ENCODE measurements at regions not wholly inside any gene's neighbourhood (a gene's known extent, or its start where the extent isn't known, plus 50 kb on each side); places are given as distances from the start of the nearest gene placed in this dataset.
A peak's percentile ranks its signal among the peaks of the same experiment; 100 is the strongest.

- Histone ChIP-seq H3K36me3 (ENCODE audit: low read depth, missing control alignments) (no peaks in the 10 kb centered on the region), H3K27ac (no peak overlapping the region), H3K4me3 (no peak overlapping the region), H3K27me3 (no peaks in the 10 kb centered on the region), H3K4me1 (no peaks in the 10 kb centered on the region), H3K9me3 (no peaks in the 10 kb centered on the region)
- intact Hi-C loops (cut with DNase I; ENCODE audit: low total_unique reads) = no loop called here
- TF ChIP-seq CTCF (IDR thresholded peaks at IDR 0.05) (no peak), POLR2A (IDR thresholded peaks at IDR 0.05) (no peak)
- WGBS, 2 donors = 85 to 86% methylated on average over 5 of the region's 5 CpGs
- no peak for DNase-seq
These were observed 144.2 kb downstream of the EFNB2 start for GRCh38 chr13:106391271-106391670.

GRCh38 chr13:106390367-106390766 lies 145.1 kb downstream of the EFNB2 start:
- no peaks in the 10 kb centered on the region for H3K9me3 ChIP-seq
- intact Hi-C loops (cut with DNase I; ENCODE audit: low total_unique reads) = no loop called here
- H3K36me3 ChIP-seq (ENCODE audit: low read depth, missing control alignments) = no peaks in the 10 kb centered on the region
- TF ChIP-seq CTCF (IDR thresholded peaks at IDR 0.05) = no peak
- TF ChIP-seq POLR2A (IDR thresholded peaks at IDR 0.05) = no peak
- no peak for DNase-seq
- H3K27ac ChIP-seq = no peak overlapping the region
- WGBS, 2 donors = 59 to 70% methylated on average over 1 of the region's 1 CpG
- H3K4me3 ChIP-seq = no peak overlapping the region
- H3K4me1 ChIP-seq = peaks cover 3% of the 10 kb centered on the region
- H3K27me3 ChIP-seq = no peaks in the 10 kb centered on the region

GRCh38 chr13:106385654-106386053 lies 149.8 kb downstream of the EFNB2 start:
- H3K9me3 ChIP-seq = no peaks in the 10 kb centered on the region
- TF ChIP-seq POLR2A (IDR thresholded peaks at IDR 0.05) (no peak), CTCF (IDR thresholded peaks at IDR 0.05) (no peak)
- H3K4me3 ChIP-seq = no peak overlapping the region
- DNase-seq = peak; percentile 40
- H3K36me3 ChIP-seq (ENCODE audit: low read depth, missing control alignments) = no peaks in the 10 kb centered on the region
- intact Hi-C loops (cut with DNase I; ENCODE audit: low total_unique reads) = no loop called here
- no peak overlapping the region for H3K27ac ChIP-seq
- peaks cover 6% of the 10 kb centered on the region for H3K4me1 ChIP-seq
- 35% methylated on average over 6 of the region's 6 CpGs for WGBS, 2 donors
- H3K27me3 ChIP-seq = no peaks in the 10 kb centered on the region

GRCh38 chr13:106384516-106384915 lies 150.9 kb downstream of the EFNB2 start:
- H3K27ac ChIP-seq = no peak overlapping the region
- WGBS, 2 donors = 63 to 79% methylated on average over 4 of the region's 4 CpGs
- TF ChIP-seq CTCF (IDR thresholded peaks at IDR 0.05) = no peak
- TF ChIP-seq POLR2A (IDR thresholded peaks at IDR 0.05) = no peak

GRCh38 chr13:106383791-106384190 lies 151.7 kb downstream of the EFNB2 start:
- intact Hi-C loops (cut with DNase I; ENCODE audit: low total_unique reads) = no loop called here
- no peak overlapping the region for H3K4me3 ChIP-seq
- no peak for DNase-seq
- H3K9me3 ChIP-seq = no peaks in the 10 kb centered on the region
- no peak overlapping the region for H3K27ac ChIP-seq
- no peaks in the 10 kb centered on the region for H3K27me3 ChIP-seq
- no peak for TF ChIP-seq CTCF (IDR thresholded peaks at IDR 0.05)
- no peaks in the 10 kb centered on the region for H3K36me3 ChIP-seq (ENCODE audit: low read depth, missing control alignments)
- peaks cover 6% of the 10 kb centered on the region for H3K4me1 ChIP-seq
- WGBS, 2 donors = 93 to 98% methylated on average over 1 of the region's 1 CpG

More at GRCh38 chr13:106384516-106384915, 150.9 kb downstream of the EFNB2 start:
- no peaks in the 10 kb centered on the region for H3K36me3 ChIP-seq (ENCODE audit: low read depth, missing control alignments)
- H3K4me3 ChIP-seq = no peak overlapping the region
- DNase-seq = no peak
- H3K4me1 ChIP-seq = peaks cover 6% of the 10 kb centered on the region
- H3K9me3 ChIP-seq = no peaks in the 10 kb centered on the region
- H3K27me3 ChIP-seq = no peaks in the 10 kb centered on the region
- intact Hi-C loops (cut with DNase I; ENCODE audit: low total_unique reads) = no loop called here
